Fibroblast of lung (primary cell): ENCODE measurements at regions not wholly inside any gene's neighbourhood (a gene's known extent, or its start where the extent isn't known, plus 50 kb on each side); places are given as distances from the start of the nearest gene placed in this dataset.

Source experiments
- EZH2 ChIP-seq: IDR thresholded peaks from 2 replicates; pipeline ENCODE4 v1.5.1; 2012; ENCODE audit warnings: low read length, control low read depth, mild to moderate bottlenecking; ENCODE audit errors: missing control alignments
- TF ChIP-seq, protein P1 (sequence below), 2 donors: IDR thresholded peaks in 1 of 2; conservative IDR thresholded peaks in 1 of 2; 1 replicate in 1 of 2; 2 replicates in 1 of 2; pipeline ENCODE4 v1.5.1; 2011 to 2012; ENCODE audit warnings: low read length in 2 of 2, control low read depth in 1 of 2, inconsistent platforms in 1 of 2, low read depth in 1 of 2, mild to moderate bottlenecking in 1 of 2

DNA sequence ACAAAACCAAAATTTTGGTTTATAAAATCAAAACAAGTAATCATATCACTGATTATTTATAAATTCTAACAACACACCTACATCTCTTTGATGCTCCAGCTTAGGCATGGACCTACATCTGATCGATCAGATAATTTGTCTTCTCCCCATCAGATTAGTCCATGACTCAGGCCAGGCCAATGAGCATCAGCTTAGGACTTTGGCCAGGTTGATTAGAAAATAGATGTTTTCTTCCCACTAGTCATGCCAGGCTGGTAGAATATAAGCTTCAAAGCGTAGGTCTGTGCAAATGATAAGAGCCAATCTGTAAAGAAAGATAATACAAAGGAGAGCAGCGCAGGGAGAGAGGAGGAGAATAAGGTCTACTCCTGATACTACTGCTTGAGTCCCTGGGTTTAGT lies 1487.9 kb downstream of the FAM181B start:
- TF ChIP-seq, protein P1, sequence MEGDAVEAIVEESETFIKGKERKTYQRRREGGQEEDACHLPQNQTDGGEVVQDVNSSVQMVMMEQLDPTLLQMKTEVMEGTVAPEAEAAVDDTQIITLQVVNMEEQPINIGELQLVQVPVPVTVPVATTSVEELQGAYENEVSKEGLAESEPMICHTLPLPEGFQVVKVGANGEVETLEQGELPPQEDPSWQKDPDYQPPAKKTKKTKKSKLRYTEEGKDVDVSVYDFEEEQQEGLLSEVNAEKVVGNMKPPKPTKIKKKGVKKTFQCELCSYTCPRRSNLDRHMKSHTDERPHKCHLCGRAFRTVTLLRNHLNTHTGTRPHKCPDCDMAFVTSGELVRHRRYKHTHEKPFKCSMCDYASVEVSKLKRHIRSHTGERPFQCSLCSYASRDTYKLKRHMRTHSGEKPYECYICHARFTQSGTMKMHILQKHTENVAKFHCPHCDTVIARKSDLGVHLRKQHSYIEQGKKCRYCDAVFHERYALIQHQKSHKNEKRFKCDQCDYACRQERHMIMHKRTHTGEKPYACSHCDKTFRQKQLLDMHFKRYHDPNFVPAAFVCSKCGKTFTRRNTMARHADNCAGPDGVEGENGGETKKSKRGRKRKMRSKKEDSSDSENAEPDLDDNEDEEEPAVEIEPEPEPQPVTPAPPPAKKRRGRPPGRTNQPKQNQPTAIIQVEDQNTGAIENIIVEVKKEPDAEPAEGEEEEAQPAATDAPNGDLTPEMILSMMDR (conservative IDR thresholded peaks at IDR 0.05 in 1 of 2, IDR thresholded peaks at IDR 0.05 in 1 of 2; ENCODE audit: low read depth in 1 of 2, low read length in 2 of 2) = no peak
- no peak for TF ChIP-seq EZH2
